Loucy (cell line): ENCODE measurements at regions not wholly inside any gene's neighbourhood (a gene's known extent, or its start where the extent isn't known, plus 50 kb on each side); places are given as distances from the start of the nearest gene placed in this dataset.

Source experiments
- CTCF ChIP-seq: fragments of 200-600 bp; sonication (generic); conservative IDR thresholded peaks from 2 replicates; pipeline ENCODE4 v1.5.1; 2014; ENCODE audit warnings: mild to moderate bottlenecking, antibody characterized with exemption, low read length
- EZH2phosphoT487 ChIP-seq: fragments of 200-600 bp; IDR thresholded peaks from 2 replicates; pipeline ENCODE4 v1.6.1; 2018; ENCODE audit warnings: antibody characterized with exemption, mild to moderate bottlenecking, moderate library complexity, borderline replicate concordance

DNA sequence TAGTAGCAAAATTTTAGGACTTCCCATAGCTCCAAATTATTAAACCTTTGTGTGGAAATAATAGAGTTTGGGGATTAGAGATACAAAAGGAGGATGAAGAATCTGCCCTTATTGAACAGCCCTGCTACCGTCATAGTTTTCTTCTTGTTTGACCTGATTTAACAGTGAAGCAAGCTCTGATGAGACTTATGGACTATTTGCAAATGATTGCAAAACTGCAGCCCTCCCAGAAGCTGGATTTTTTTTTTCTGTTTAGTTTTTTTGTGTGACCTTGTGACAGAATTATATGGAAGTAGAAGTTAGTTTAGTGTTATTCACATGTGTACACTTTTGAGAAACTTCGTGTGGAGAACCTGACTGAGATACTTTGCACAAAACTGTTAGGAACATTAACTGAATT, 267.8 kb downstream of the KCNRG start:
- TF ChIP-seq CTCF, result no peak
- no peak for TF ChIP-seq EZH2phosphoT487
